ENCODE measurements at regions not wholly inside any gene's neighbourhood (a gene's known extent, or its start where the extent isn't known, plus 50 kb on each side); places are given as distances from the start of the nearest gene placed in this dataset.

GRCh38 chr17:53454337-53454736, 368.4 kb upstream of the KIF2B start:
- Histone ChIP-seq H3K9me3 (ENCODE audit: control insufficient read depth, insufficient read depth, low read depth, low read length) (no peaks in the 10 kb centered on the region), H3K27ac (ENCODE audit: extremely low read depth, low read depth, low read length) (no peak overlapping the region), H3K36me3 (ENCODE audit: control insufficient read depth in 2 of 2, insufficient read depth in 1 of 2, low read length in 2 of 2) (no peaks in the 10 kb centered on the region), H3K4me1 (ENCODE audit: control insufficient read depth, insufficient read depth, low read length) (no peaks in the 10 kb centered on the region), H3K4me3 (ENCODE audit: low read depth, low read length) (no peak overlapping the region)
- CTCF ChIA-PET: no interaction called here
- POLR2A ChIA-PET: no interaction called here
- TF ChIP-seq OVOL3 (tag by site-specific recombination; IDR thresholded peaks at IDR 0.05) (no peak), REPIN1 (tag by site-specific recombination; IDR thresholded peaks at IDR 0.05; ENCODE audit: low read depth) (no peak), GLIS1 (tag by site-specific recombination; IDR thresholded peaks at IDR 0.05) (no peak), ZNF132 (tag by site-specific recombination; IDR thresholded peaks at IDR 0.05; ENCODE audit: borderline replicate concordance) (no peak), ZNF830 (tag by site-specific recombination; IDR thresholded peaks at IDR 0.05; ENCODE audit: low read depth) (no peak), ZNF354C (tag by site-specific recombination; IDR thresholded peaks at IDR 0.05; ENCODE audit: borderline replicate concordance, low read depth) (no peak), ZNF433 (tag by site-specific recombination; IDR thresholded peaks at IDR 0.05; ENCODE audit: low read depth) (no peak), INSM2 (tag by site-specific recombination; IDR thresholded peaks at IDR 0.05) (no peak), EGR2 (tag by site-specific recombination; IDR thresholded peaks at IDR 0.05; ENCODE audit: low read depth) (no peak), ZNF791 (tag by site-specific recombination; IDR thresholded peaks at IDR 0.05) (no peak), ZNF521 (tag by site-specific recombination; IDR thresholded peaks at IDR 0.05) (no peak), ZBTB48 (tag by site-specific recombination; IDR thresholded peaks at IDR 0.05) (no peak), ZNF248 (tag by site-specific recombination; IDR thresholded peaks at IDR 0.05) (no peak), ZNF624 (tag by site-specific recombination; IDR thresholded peaks at IDR 0.05) (no peak), ELK4 (IDR thresholded peaks at IDR 0.05; ENCODE audit: borderline replicate concordance, low read depth, low read length) (no peak)
- TF ChIP-seq, protein P1, sequence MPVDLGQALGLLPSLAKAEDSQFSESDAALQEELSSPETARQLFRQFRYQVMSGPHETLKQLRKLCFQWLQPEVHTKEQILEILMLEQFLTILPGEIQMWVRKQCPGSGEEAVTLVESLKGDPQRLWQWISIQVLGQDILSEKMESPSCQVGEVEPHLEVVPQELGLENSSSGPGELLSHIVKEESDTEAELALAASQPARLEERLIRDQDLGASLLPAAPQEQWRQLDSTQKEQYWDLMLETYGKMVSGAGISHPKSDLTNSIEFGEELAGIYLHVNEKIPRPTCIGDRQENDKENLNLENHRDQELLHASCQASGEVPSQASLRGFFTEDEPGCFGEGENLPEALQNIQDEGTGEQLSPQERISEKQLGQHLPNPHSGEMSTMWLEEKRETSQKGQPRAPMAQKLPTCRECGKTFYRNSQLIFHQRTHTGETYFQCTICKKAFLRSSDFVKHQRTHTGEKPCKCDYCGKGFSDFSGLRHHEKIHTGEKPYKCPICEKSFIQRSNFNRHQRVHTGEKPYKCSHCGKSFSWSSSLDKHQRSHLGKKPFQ (tag by site-specific recombination; IDR thresholded peaks at IDR 0.05): no peak

DNA sequence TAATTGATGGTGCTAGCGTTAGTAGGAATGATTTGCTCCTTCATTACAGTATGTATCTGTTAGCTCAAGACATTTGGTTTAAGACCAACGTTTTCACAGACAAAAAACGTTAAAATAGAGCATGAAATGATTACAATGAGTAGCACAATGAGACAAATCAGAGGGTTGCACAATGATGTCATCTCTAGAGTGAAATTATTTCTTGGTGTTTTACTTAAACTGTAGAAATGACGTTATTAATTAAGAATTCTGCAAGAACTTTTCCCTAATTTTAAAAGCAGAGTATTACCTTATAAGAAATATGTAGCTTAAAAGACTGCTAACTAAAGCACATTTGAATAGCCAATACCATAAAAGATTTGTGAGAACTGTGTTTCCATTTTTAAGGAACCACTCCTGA, 373.4 kb upstream of the KIF2B start:
- Histone ChIP-seq H3K36me3 (ENCODE audit: control insufficient read depth in 2 of 2, insufficient read depth in 1 of 2, low read length in 2 of 2) (no peaks in the 10 kb centered on the region), H3K9me3 (ENCODE audit: control insufficient read depth, insufficient read depth, low read depth, low read length) (no peaks in the 10 kb centered on the region), H3K27ac (ENCODE audit: extremely low read depth, low read depth, low read length) (no peak overlapping the region), H3K4me3 (ENCODE audit: low read depth, low read length) (no peak overlapping the region), H3K4me1 (ENCODE audit: control insufficient read depth, insufficient read depth, low read length) (no peaks in the 10 kb centered on the region)
- TF ChIP-seq, protein P2, sequence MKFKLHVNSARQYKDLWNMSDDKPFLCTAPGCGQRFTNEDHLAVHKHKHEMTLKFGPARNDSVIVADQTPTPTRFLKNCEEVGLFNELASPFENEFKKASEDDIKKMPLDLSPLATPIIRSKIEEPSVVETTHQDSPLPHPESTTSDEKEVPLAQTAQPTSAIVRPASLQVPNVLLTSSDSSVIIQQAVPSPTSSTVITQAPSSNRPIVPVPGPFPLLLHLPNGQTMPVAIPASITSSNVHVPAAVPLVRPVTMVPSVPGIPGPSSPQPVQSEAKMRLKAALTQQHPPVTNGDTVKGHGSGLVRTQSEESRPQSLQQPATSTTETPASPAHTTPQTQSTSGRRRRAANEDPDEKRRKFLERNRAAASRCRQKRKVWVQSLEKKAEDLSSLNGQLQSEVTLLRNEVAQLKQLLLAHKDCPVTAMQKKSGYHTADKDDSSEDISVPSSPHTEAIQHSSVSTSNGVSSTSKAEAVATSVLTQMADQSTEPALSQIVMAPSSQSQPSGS (tag by site-specific recombination; IDR thresholded peaks at IDR 0.05; ENCODE audit: low read depth): peak; percentile 64; the same call in 1 of the 2 replicates
- no peak for TF ChIP-seq ZNF660 (tag by site-specific recombination; IDR thresholded peaks at IDR 0.05)
- CTCF ChIA-PET: interaction anchor here (0.9 kb wide), 1 partner anchor 29 kb away, joined by 3 read pairs; no protein-coding TSS in a partner anchor
- POLR2A ChIA-PET: no interaction called here
